HepG2 (cell line): ENCODE measurements at regions not wholly inside any gene's neighbourhood (a gene's known extent, or its start where the extent isn't known, plus 50 kb on each side); places are given as distances from the start of the nearest gene placed in this dataset.
"Not testable (repeated sequence)": the region's sequence is repeated elsewhere in the genome, so short reads cannot be mapped to it uniquely, and the experiment has no call there.

Experiments used
- ATAC-seq: fragments of 200-7000 bp; cut with Tn5 transposase; 3 replicates; pipeline ENCODE4 v1.9.1; 2020; ENCODE audit warnings: mild to moderate bottlenecking, moderate library complexity
- BruUV-seq: library from RNA; stranded (reverse); fragments of 400-500 nt; replicated peaks from 2 replicates; lab custom pipeline; 2021; lab: Mats Ljungman, UMichigan
- CTCF ChIA-PET: fragments of 300-600 bp; formaldehyde crosslinking; extraction: SDS; loops from one replicate; lab custom pipeline; 2021; ENCODE audit warnings: low total read pairs, inconsistent platforms, low intra/inter-chr PET ratio; lab: Yijun Ruan, JAX
- POLR2A ChIA-PET: fragments of 350-600 bp; sonication (Branson Sonifier 250); formaldehyde crosslinking; loops from one replicate; lab custom pipeline; 2020; ENCODE audit warnings: antibody characterized with exemption, inconsistent platforms; lab: Yijun Ruan, JAX
- DNase-seq: peaks from one replicate; pipeline ENCODE4 v3.0.0-alpha.2; 2015; ENCODE audit warnings: low spot score
- FAIRE-seq: peaks from 3 replicates; lab custom pipeline; 2011; peaks lifted over from hg19 to GRCh38; lab: Jason Lieb, UNC
- H2AFZ ChIP-seq: one replicate; pipeline ENCODE4 v1.6.1; 2011; ENCODE audit warnings: low read length, inconsistent platforms
- H3K27ac ChIP-seq: fragments of 300-600 bp; 3 replicates; pipeline ENCODE4 v1.8.0; 2011; ENCODE audit warnings: mixed run types, mild to moderate bottlenecking, mixed read lengths, low read length, inconsistent platforms; ENCODE audit not compliant: insufficient read depth; ENCODE audit errors: extremely low read length
- H3K27me3 ChIP-seq, 2 experiments: fragments of 200-600 bp in 1 of 2; 2 replicates in 1 of 2; 3 replicates in 1 of 2; pipeline versions ENCODE4 v1.6.0 to v1.8.0; 2011; ENCODE audit warnings: low read length in 2 of 2, mild to moderate bottlenecking in 2 of 2, moderate library complexity in 2 of 2, inconsistent platforms in 1 of 2; ENCODE audit not compliant: insufficient read depth in 2 of 2, control insufficient read depth in 1 of 2
- H3K36me3 ChIP-seq, 2 experiments: fragments of 200-600 bp in 1 of 2; replicated peaks in 1 of 2; 2 replicates in 1 of 2; 3 replicates in 1 of 2; pipeline versions ENCODE4 v1.5.1 to v1.8.0; 2011; ENCODE audit warnings: low read length in 2 of 2, inconsistent platforms in 1 of 2; ENCODE audit not compliant: insufficient read depth in 2 of 2, control insufficient read depth in 1 of 2
- H3K4me1 ChIP-seq: 2 replicates; pipeline ENCODE4 v1.5.1; 2012; ENCODE audit warnings: low read length, inconsistent platforms; ENCODE audit not compliant: insufficient read depth
- H3K4me2 ChIP-seq: 2 replicates; pipeline ENCODE4 v1.6.0; 2011; ENCODE audit warnings: low read depth, low read length, inconsistent platforms
- H3K4me3 ChIP-seq, 3 experiments: fragments of 200-600 bp in 1 of 3; sonication (generic), shearing (Covaris generic) in 1 of 3; replicated peaks in 1 of 3; 2 replicates each; pipeline ENCODE4 v1.5.1; 2011 to 2016; ENCODE audit warnings: low read length in 3 of 3, inconsistent platforms in 2 of 3, low read depth in 2 of 3, mild to moderate bottlenecking in 2 of 3, control low read depth in 1 of 3, mixed read lengths in 1 of 3; ENCODE audit not compliant: insufficient read depth in 1 of 3
- H3K79me2 ChIP-seq: one replicate; pipeline ENCODE4 v1.6.1; 2011; ENCODE audit warnings: low read length, inconsistent platforms; ENCODE audit not compliant: insufficient read depth
- H3K9ac ChIP-seq: 2 replicates; pipeline ENCODE4 v1.6.0; 2011; ENCODE audit warnings: mild to moderate bottlenecking, low read depth, low read length, inconsistent platforms; ENCODE audit not compliant: insufficient read depth
- H3K9me3 ChIP-seq: 2 replicates; pipeline ENCODE4 v1.5.1; 2012; ENCODE audit warnings: mild to moderate bottlenecking, low read length
- H4K20me1 ChIP-seq: 2 replicates; pipeline ENCODE4 v1.6.0; 2011; ENCODE audit warnings: inconsistent platforms, mild to moderate bottlenecking, low read length, moderate library complexity; ENCODE audit not compliant: insufficient read depth
- ATF3 ChIP-seq: sonication (generic); formaldehyde crosslinking; IDR thresholded peaks from 2 replicates; pipeline ENCODE4 v1.4.0; 2020; ENCODE audit warnings: missing genetic modification reagents
- HDAC2 ChIP-seq: sonication (generic); formaldehyde crosslinking; IDR thresholded peaks from 2 replicates; pipeline ENCODE4 v1.4.0; 2020; ENCODE audit warnings: missing genetic modification reagents
- NFRKB ChIP-seq: fragments of 450-650 bp; IDR thresholded peaks from 2 replicates; pipeline ENCODE4 v1.6.1; 2017
- STAT5B ChIP-seq: sonication (generic); formaldehyde crosslinking; IDR thresholded peaks from 2 replicates; pipeline ENCODE4 v1.4.0; 2020; ENCODE audit warnings: missing genetic modification reagents
- ZBTB7A ChIP-seq: sonication (generic); formaldehyde crosslinking; IDR thresholded peaks from 2 replicates; pipeline ENCODE4 v1.8.0; 2022; ENCODE audit warnings: mild to moderate bottlenecking, missing genetic modification reagents
- WGBS: methylation state at CpG from one replicate; pipeline ENCODE4 v1.1.6; 2017; ENCODE audit warnings: low lambda C conversion rate; 5-methylcytosine and 5-hydroxymethylcytosine counted together
- in situ Hi-C: cut with HindIII; loops from 2 replicates; pipeline ENCODE4 v1.10.0; 2017; ENCODE audit warnings: low pct_unique_long_range_greater_than_20kb; ENCODE audit not compliant: extremely low pct_ligation_motif_present
- intact Hi-C: fragments of 100-400 bp; cut with micrococcal nuclease; formaldehyde crosslinking; loops from one replicate; pipeline ENCODE4 v1.10.0; 2022; ENCODE audit not compliant: unreplicated experiment

DNA sequence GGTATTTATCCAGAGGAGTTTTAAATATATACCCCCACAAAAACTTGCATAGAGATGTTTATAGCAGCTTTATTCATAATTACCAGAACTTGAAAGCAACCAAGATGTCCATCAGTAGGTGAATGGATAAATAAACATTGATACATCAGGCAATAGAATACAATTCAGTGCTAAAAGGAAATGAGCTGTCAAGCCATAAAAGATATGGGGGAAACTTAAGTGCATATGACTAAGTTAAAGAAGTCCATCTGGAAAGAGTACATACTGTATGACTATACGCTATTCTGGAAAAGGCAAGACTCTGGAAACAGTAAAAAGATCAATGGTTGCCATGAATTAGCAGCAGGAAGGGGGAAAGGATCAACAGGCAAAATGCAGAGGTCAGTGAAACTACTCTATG, 366.7 kb downstream of the HHIPL2 start:
- no peak for TF ChIP-seq STAT5B (CRISPR knock-in tag)
- TF ChIP-seq ZBTB7A (CRISPR knock-in tag), result no peak
- TF ChIP-seq ATF3 (CRISPR knock-in tag), result no peak
- no peak for TF ChIP-seq HDAC2 (CRISPR knock-in tag)
- TF ChIP-seq NFRKB, result no peak
- TF ChIP-seq, all 625 proteins: peak for 0
- Histone ChIP-seq H3K4me3 (no peak overlapping the region), H3K79me2 (no peaks in the 10 kb centered on the region), H3K4me1 (no peaks in the 10 kb centered on the region), H4K20me1 (no peaks in the 10 kb centered on the region), H3K27me3 (no peaks in the 10 kb centered on the region), H2AFZ (no peak overlapping the region), H3K9me3 (no peaks in the 10 kb centered on the region), H3K4me2 (no peak overlapping the region), H3K27ac (no peak overlapping the region), H3K9ac (no peak overlapping the region), H3K36me3 (no peaks in the 10 kb centered on the region)
- WGBS, result 8% methylated on average over 1 of the region's 1 CpG
- POLR2A ChIA-PET, result no interaction called here
- no peak for ATAC-seq
- no peak for FAIRE-seq
- BruUV-seq, result no TSS peak
- CTCF ChIA-PET, result no interaction called here
- intact Hi-C loops, result no loop called here
- in situ Hi-C loops, result no loop called here
- no peak for DNase-seq

- FAIRE-seq, H3K27me3 ChIP-seq, intact Hi-C loops, H3K4me2 ChIP-seq, H3K27ac ChIP-seq, H3K36me3 ChIP-seq, BruUV-seq, H3K4me3 ChIP-seq, in situ Hi-C loops, H3K9ac ChIP-seq, H3K9me3 ChIP-seq, H3K79me2 ChIP-seq, DNase-seq, H3K4me1 ChIP-seq, H2AFZ ChIP-seq, H4K20me1 ChIP-seq, POLR2A ChIA-PET, CTCF ChIA-PET, ATAC-seq: not testable (repeated sequence)
- 0% methylated on average over 4 of the region's 4 CpGs for WGBS
Observed at GRCh38 chr1:222177496-222177895, 370.4 kb downstream of the HHIPL2 start.
